Pancreas (tissue), 10 donors: ENCODE measurements at regions not wholly inside any gene's neighbourhood (a gene's known extent, or its start where the extent isn't known, plus 50 kb on each side); places are given as distances from the start of the nearest gene placed in this dataset.
A peak's percentile ranks its signal among the peaks of the same experiment; 100 is the strongest.

Source experiments
- ATAC-seq, 4 donors: fragments of 200-7000 bp; cut with Tn5 transposase; one replicate each; pipeline versions ENCODE4 v1.8.0 to v1.9.1; 2020; ENCODE audit warnings: mild to moderate bottlenecking in 4 of 4, moderate library complexity in 4 of 4
- DNase-seq, 6 donors: peaks; one replicate each; pipeline ENCODE4 v3.0.0-alpha.2; 2020
- FAIRE-seq: peaks from 2 replicates; lab custom pipeline; 2012; peaks lifted over from hg19 to GRCh38; lab: Jason Lieb, UNC
- H3K27ac ChIP-seq, 4 donors: fragments of 200-600 bp; sonication (generic); 1 replicate in 3 of 4; 2 replicates in 1 of 4; pipeline versions ENCODE4 v1.5.0 to v1.8.0; 2020
- H3K27me3 ChIP-seq, 4 donors: fragments of 200-600 bp; one replicate each; pipeline ENCODE4 v1.8.0; 2021
- H3K36me3 ChIP-seq, 3 donors: fragments of 200-600 bp; sonication (generic) in 1 of 3; one replicate each; pipeline versions ENCODE4 v1.5.0 to v1.8.0; 2020 to 2021
- H3K4me1 ChIP-seq, 3 donors: fragments of 200-600 bp; one replicate each; pipeline ENCODE4 v1.8.0; 2021
- H3K4me3 ChIP-seq, 4 donors: fragments of 200-600 bp; sonication (generic) in 2 of 4; one replicate each; pipeline versions ENCODE4 v1.5.0 to v1.8.0; 2020 to 2021
- H3K9me3 ChIP-seq, 4 donors: fragments of 200-600 bp; one replicate each; pipeline ENCODE4 v1.8.0; 2021
- CTCF ChIP-seq, 4 donors: fragments of 200-600 bp; sonication (generic) in 3 of 4; IDR thresholded peaks; one replicate each; pipeline versions ENCODE4 v1.5.0 to v1.8.0; 2021; ENCODE audit warnings: antibody characterized with exemption in 4 of 4
- WGBS, 2 donors: extraction: QIAGEN DNeasy Blood & Tissue Kit; methylation state at CpG; one replicate each; pipeline ENCODE4 v1.1.7; 2013; 5-methylcytosine and 5-hydroxymethylcytosine counted together
- intact Hi-C, 3 donors: fragments of 100-400 bp; cut with DNase I; formaldehyde crosslinking; loops; one replicate each; pipeline versions ENCODE4 v1.11.1 to v1.14.2; 2022
- donor health status: healthy with polysubstance abuse.
- donor health status: DM: no; HTN: no; CAD: no; lungs with moderate emphysema.
- donor health status: DM: no; HTN: no; CAD: no.
- donor health status: control.
- donor health status: control.
- donor health status: Bipolar disorder and iron deficiency.
- donor health status: DM: yes; HTN: yes; CAD: no.
- donor health status: DM: no; HTN: no; CAD: no.
- donor health status: DM: no; HTN: no; CAD: no.
- donor health status: DM: yes; HTN: yes; CAD: no.

DNA sequence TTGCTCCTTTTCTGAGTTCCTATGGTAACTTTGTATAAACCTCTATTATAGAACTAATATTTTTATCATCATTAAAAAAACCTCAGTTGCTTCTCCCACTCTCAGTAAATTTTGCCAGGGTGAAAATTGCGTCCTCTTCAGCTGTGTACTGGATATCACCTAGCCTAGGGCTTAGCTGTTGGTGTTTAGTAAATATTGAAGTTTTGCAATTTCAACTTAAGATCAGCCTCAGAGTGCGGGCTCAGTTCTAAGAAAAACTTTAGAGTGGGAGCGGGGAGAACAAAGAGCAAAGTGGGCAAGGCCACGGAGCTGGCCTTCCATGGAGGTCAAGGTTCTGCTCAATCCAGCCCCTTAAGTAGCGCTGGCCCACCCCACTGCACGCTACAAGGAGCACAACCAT, 488.3 kb upstream of the SPRED2 start:
- Histone ChIP-seq H3K36me3 (no peaks in the 10 kb centered on the region), H3K4me1 (peaks cover 0 to 12% (median 0%) of the 10 kb centered on the region in 3 donors), H3K27me3 (no peaks in the 10 kb centered on the region), H3K27ac (no peak overlapping the region), H3K4me3 (no peak overlapping the region), H3K9me3 (no peaks in the 10 kb centered on the region)
- WGBS, 2 donors = 90 to 95% methylated on average over 6 of the region's 6 CpGs
- no peak for FAIRE-seq
- no peak for DNase-seq
- no peak for TF ChIP-seq CTCF (IDR thresholded peaks at IDR 0.05)
- intact Hi-C loops = no loop called here
- no peak for ATAC-seq

DNA sequence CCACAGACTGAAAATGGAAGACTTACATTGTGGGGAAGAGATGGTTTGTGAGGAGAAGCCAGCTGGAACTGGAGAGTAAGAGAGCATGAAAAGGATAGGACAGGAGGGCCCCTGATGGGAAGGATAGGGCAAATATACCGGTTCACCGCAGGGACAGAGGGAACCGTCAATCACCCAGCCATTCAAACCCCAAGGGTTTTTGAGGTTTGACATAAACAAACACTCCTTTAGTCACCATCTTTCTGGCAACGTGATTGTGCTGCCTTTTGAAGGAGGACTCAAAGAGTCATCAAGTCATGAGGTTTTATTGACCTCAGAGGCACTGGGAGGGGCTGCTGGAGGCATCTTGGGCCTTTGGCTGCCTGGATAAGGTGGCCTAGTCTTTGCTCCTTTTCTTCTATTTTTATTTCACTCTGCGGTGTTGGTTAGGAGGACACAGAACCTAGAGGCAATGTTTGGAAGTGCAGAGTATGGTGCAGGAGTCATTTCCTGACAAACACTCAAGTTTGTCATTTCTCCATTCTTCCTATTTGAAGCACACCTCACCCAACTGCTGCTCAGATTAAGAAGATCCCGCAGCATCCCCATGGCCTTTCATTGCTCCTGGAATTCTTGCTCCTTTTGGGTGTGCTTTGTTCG, 487.3 kb upstream of the SPRED2 start:
- intact Hi-C loops = no loop called here
- no peak for FAIRE-seq
- WGBS, 2 donors = 81 to 82% methylated on average over 7 of the region's 7 CpGs
- no peak for DNase-seq
- H3K4me1 ChIP-seq = peaks cover 0 to 12% (median 5%) of the 10 kb centered on the region in 3 donors
- H3K27ac ChIP-seq = no peak overlapping the region
- no peak for TF ChIP-seq CTCF (IDR thresholded peaks at IDR 0.05)
- no peaks in the 10 kb centered on the region for H3K36me3 ChIP-seq
- ATAC-seq = no peak
- H3K27me3 ChIP-seq = no peaks in the 10 kb centered on the region
- H3K9me3 ChIP-seq = no peaks in the 10 kb centered on the region
- no peak overlapping the region for H3K4me3 ChIP-seq

GRCh38 chr2:65918760-65919187, 486.4 kb upstream of the SPRED2 start:
- H3K4me1 ChIP-seq = peaks cover 0 to 12% (median 9%) of the 10 kb centered on the region in 3 donors
- no peaks in the 10 kb centered on the region for H3K9me3 ChIP-seq
- intact Hi-C loops = no loop called here
- DNase-seq (no peak), ATAC-seq (peak; percentile 33 to 69 (median 58)), FAIRE-seq (no peak)
- 27 to 36% methylated on average over 3 of the region's 3 CpGs for WGBS, 2 donors
- no peak overlapping the region for H3K27ac ChIP-seq
- H3K27me3 ChIP-seq = no peaks in the 10 kb centered on the region
- no peak overlapping the region for H3K4me3 ChIP-seq
- no peaks in the 10 kb centered on the region for H3K36me3 ChIP-seq
- no peak for TF ChIP-seq CTCF (IDR thresholded peaks at IDR 0.05)

DNA sequence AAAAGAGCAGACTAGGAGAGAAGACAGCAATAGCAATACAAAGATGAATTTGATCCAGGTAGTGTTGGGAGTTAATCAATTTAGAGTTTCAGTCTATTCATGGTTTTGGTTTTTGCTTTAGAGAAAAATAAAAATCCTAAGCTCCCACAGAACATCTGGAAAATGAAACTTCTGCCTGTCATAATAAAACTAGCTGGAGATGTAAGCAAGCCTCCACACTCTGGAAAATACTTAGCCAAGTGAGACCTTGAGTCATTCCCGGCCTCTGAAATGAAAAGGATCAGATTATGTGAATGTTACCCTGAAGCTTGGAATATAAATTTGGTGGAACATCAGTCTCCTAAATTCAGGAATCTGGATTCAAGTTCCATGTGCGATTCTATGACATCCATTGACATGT, 485.6 kb upstream of the SPRED2 start:
- whole genome bisulfite sequencing, 2 donors = 80 to 89% methylated on average over 2 of the region's 2 CpGs
- DNase-seq = no peak
- Histone ChIP-seq H3K9me3 (no peaks in the 10 kb centered on the region), H3K4me1 (peaks cover 0 to 9% (median 8%) of the 10 kb centered on the region in 3 donors), H3K36me3 (no peaks in the 10 kb centered on the region), H3K4me3 (no peak overlapping the region), H3K27me3 (no peaks in the 10 kb centered on the region), H3K27ac (no peak overlapping the region)
- no peak for FAIRE-seq
- ATAC-seq = no peak
- intact Hi-C loops = no loop called here
- TF ChIP-seq CTCF (IDR thresholded peaks at IDR 0.05) = no peak

DNA sequence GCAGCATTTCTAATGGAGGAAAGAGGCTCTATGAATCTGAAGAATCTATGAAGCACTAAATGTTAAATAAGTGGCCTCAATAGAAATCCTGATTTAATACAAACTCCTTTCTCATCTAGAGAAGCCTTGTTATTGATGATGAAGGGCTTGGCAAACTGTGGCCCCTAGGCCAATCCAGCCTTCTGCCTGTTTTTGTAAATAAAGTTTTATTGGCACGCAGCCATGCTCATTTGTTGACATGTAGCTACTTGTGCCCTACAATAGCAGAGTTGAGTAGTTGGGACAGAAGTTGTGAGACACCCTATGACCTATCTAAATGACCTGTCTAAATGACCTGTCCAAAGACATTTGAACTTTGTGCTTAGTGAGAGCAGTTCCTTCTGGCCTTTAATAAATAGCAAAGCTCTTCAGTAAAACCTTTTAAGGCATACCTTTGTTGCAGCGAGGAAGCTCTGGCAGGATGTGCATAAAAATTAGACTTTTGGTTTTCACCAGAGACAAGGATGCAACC, 484.4 kb upstream of the SPRED2 start:
- no peaks in the 10 kb centered on the region for H3K27me3 ChIP-seq
- no peak overlapping the region for H3K4me3 ChIP-seq
- intact Hi-C loops = no loop called here
- 91 to 94% methylated on average over 2 of the region's 2 CpGs for WGBS, 2 donors
- no peaks in the 10 kb centered on the region for H3K36me3 ChIP-seq
- no peak for TF ChIP-seq CTCF (IDR thresholded peaks at IDR 0.05)
- no peaks in the 10 kb centered on the region for H3K9me3 ChIP-seq
- H3K4me1 ChIP-seq = peaks cover 0 to 9% (median 0%) of the 10 kb centered on the region in 3 donors
- no peak overlapping the region for H3K27ac ChIP-seq
- ATAC-seq (no peak), DNase-seq (no peak), FAIRE-seq (no peak)
